K562 (cell line): ENCODE measurements at regions not wholly inside any gene's neighbourhood (a gene's known extent, or its start where the extent isn't known, plus 50 kb on each side); places are given as distances from the start of the nearest gene placed in this dataset.

Experiments
- ATAC-seq: fragments of 200-7000 bp; cut with Tn5 transposase; 3 replicates; pipeline ENCODE4 v1.9.1; 2020; ENCODE audit warnings: moderate library complexity
- BruUV-seq: library from RNA; stranded (reverse); fragments of 400-500 nt; replicated peaks from 2 replicates; lab custom pipeline; 2021; lab: Mats Ljungman, UMichigan
- CTCF ChIA-PET: fragments of 300-600 bp; formaldehyde crosslinking; extraction: SDS; loops from one replicate; lab custom pipeline; 2021; ENCODE audit warnings: low intra/inter-chr PET ratio; lab: Yijun Ruan, JAX
- POLR2A ChIA-PET: fragments of 300-600, 350-650 bp; sonication (Branson Sonifier 250); formaldehyde crosslinking; extraction: SDS; loops from one replicate; lab custom pipeline; 2021; ENCODE audit warnings: antibody characterized with exemption, inconsistent platforms; lab: Yijun Ruan, JAX
- DNase-seq, 4 experiments: peaks; one replicate each; pipeline versions ENCODE4 v3.0.0 to v3.0.0-alpha.2; 2011 to 2018; ENCODE audit warnings: low spot score in 3 of 4, mixed read lengths in 3 of 4; ENCODE audit errors: extremely low read depth in 1 of 4
- FAIRE-seq: peaks from 2 replicates; lab custom pipeline; 2011; peaks lifted over from hg19 to GRCh38; lab: Jason Lieb, UNC
- H2AFZ ChIP-seq: 2 replicates; pipeline ENCODE4 v1.6.0; 2011; ENCODE audit warnings: low read depth, low read length, control low read depth, inconsistent platforms
- H3K27ac ChIP-seq: fragments of 200-600 bp; 3 replicates; pipeline ENCODE4 v1.8.0; 2011; ENCODE audit warnings: low read depth, mild to moderate bottlenecking, control low read depth, inconsistent platforms, low read length, moderate library complexity, mixed read lengths; ENCODE audit errors: extremely low read depth
- H3K27me3 ChIP-seq, 2 experiments: fragments of 300-600 bp in 1 of 2; 2 replicates in 1 of 2; 3 replicates in 1 of 2; pipeline versions ENCODE4 v1.6.0 to v1.8.0; 2011; ENCODE audit warnings: inconsistent platforms in 2 of 2, low read length in 2 of 2, mild to moderate bottlenecking in 1 of 2, mixed read lengths in 1 of 2, moderate library complexity in 1 of 2; ENCODE audit not compliant: control insufficient read depth in 2 of 2, insufficient read depth in 2 of 2
- H3K36me3 ChIP-seq: fragments of 300-600 bp; 3 replicates; pipeline ENCODE4 v1.8.0; 2011; ENCODE audit warnings: mild to moderate bottlenecking, low read length, inconsistent platforms; ENCODE audit not compliant: control insufficient read depth, insufficient read depth
- H3K4me1 ChIP-seq, 2 experiments: fragments of 200-600 bp in 1 of 2; replicated peaks in 1 of 2; 2 replicates in 1 of 2; 3 replicates in 1 of 2; pipeline versions ENCODE4 v1.5.1 to v1.8.0; 2011; ENCODE audit warnings: inconsistent platforms in 2 of 2, low read length in 2 of 2, mild to moderate bottlenecking in 1 of 2, mixed read lengths in 1 of 2, moderate library complexity in 1 of 2; ENCODE audit not compliant: control insufficient read depth in 2 of 2, insufficient read depth in 2 of 2
- H3K4me2 ChIP-seq: 2 replicates; pipeline ENCODE4 v1.6.1; 2011; ENCODE audit warnings: low read length, control low read depth, inconsistent platforms, mixed read lengths; ENCODE audit not compliant: insufficient read depth
- H3K4me3 ChIP-seq: fragments of 200-600 bp; sonication (generic), shearing (Covaris generic); 2 replicates; pipeline ENCODE4 v1.5.1; 2016; ENCODE audit warnings: control low read depth, inconsistent platforms
- H3K79me2 ChIP-seq: fragments of 200-600 bp; 3 replicates; pipeline ENCODE4 v1.8.0; 2011; ENCODE audit warnings: low read length, inconsistent platforms; ENCODE audit not compliant: control insufficient read depth, insufficient read depth
- H3K9ac ChIP-seq, 2 experiments: 2 replicates each; pipeline versions ENCODE4 v1.6.0 to v1.6.1; 2011; ENCODE audit warnings: low read depth in 2 of 2, low read length in 2 of 2, control low read depth in 1 of 2, inconsistent platforms in 1 of 2, mild to moderate bottlenecking in 1 of 2, mixed read lengths in 1 of 2; ENCODE audit not compliant: insufficient read depth in 1 of 2
- H3K9me1 ChIP-seq: one replicate; pipeline ENCODE4 v1.6.0; 2011; ENCODE audit warnings: inconsistent platforms, mild to moderate bottlenecking, low read length, moderate library complexity; ENCODE audit not compliant: control insufficient read depth, insufficient read depth
- H3K9me3 ChIP-seq: replicated peaks from 2 replicates; pipeline ENCODE4 v1.5.1; 2011; ENCODE audit warnings: low read depth, low read length, inconsistent platforms; ENCODE audit not compliant: control insufficient read depth, insufficient read depth
- H4K20me1 ChIP-seq: replicated peaks from 2 replicates; pipeline ENCODE4 v1.6.1; 2011; ENCODE audit warnings: low read length, inconsistent platforms, mixed read lengths; ENCODE audit not compliant: control insufficient read depth, insufficient read depth
- BMI1 ChIP-seq: fragments of 150-350 bp; IDR thresholded peaks from 2 replicates; pipeline ENCODE4 v1.6.1; 2014; ENCODE audit warnings: low read length
- E4F1 ChIP-seq: fragments of 250-450 bp; sonication (Bioruptor Pico); IDR thresholded peaks from 2 replicates; pipeline ENCODE4 v1.5.0; 2021; ENCODE audit warnings: mild to moderate bottlenecking, borderline replicate concordance
- ILK ChIP-seq: fragments of 450-650 bp; IDR thresholded peaks from 2 replicates; pipeline ENCODE4 v1.6.1; 2016; ENCODE audit warnings: missing genetic modification characterization, low read depth, mild to moderate bottlenecking, missing compliant biosample characterization, moderate library complexity, borderline replicate concordance
- STAT5A ChIP-seq: IDR thresholded peaks from 2 replicates; pipeline ENCODE4 v1.6.1; 2012; ENCODE audit warnings: low read length, inconsistent platforms, borderline replicate concordance
- ZNF766 ChIP-seq: fragments of 200-800 bp; sonication (Bioruptor generic); conservative IDR thresholded peaks from 2 replicates; pipeline ENCODE4 v1.6.1; 2016; ENCODE audit warnings: missing genetic modification characterization, missing compliant biosample characterization
- WGBS: fragments of 100-300 bp; shearing (Covaris generic); methylation state at CpG from one replicate; pipeline ENCODE4 v1.1.6; 2016; ENCODE audit warnings: low coverage, mixed read lengths; ENCODE audit not compliant: insufficient coverage; ENCODE audit errors: missing lambda C conversion rate; 5-methylcytosine and 5-hydroxymethylcytosine counted together
- in situ Hi-C: fragments of 300-500 bp; cut with MboI; formaldehyde crosslinking; loops from 4 replicates; pipeline ENCODE4 v1.15.0; 2018; ENCODE audit warnings: inconsistent platforms, mixed read lengths
- intact Hi-C: fragments of 100-400 bp; cut with micrococcal nuclease; formaldehyde crosslinking; loops from 2 replicates; pipeline ENCODE4 v1.14.2; 2022
- TF ChIP-seq, protein P1 (sequence below): fragments of 250-450 bp; sonication (Bioruptor Pico); IDR thresholded peaks from 2 replicates; pipeline ENCODE4 v1.8.0; 2021; ENCODE audit warnings: moderate library complexity, mild to moderate bottlenecking, inconsistent platforms
- TF ChIP-seq, protein P2 (sequence below), 2 experiments: IDR thresholded peaks in 1 of 2; conservative IDR thresholded peaks in 1 of 2; 2 replicates each; pipeline ENCODE4 v1.6.1; 2016; ENCODE audit warnings: low read depth in 2 of 2, mild to moderate bottlenecking in 1 of 2, missing compliant biosample characterization in 1 of 2, missing genetic modification characterization in 1 of 2, moderate library complexity in 1 of 2

DNA sequence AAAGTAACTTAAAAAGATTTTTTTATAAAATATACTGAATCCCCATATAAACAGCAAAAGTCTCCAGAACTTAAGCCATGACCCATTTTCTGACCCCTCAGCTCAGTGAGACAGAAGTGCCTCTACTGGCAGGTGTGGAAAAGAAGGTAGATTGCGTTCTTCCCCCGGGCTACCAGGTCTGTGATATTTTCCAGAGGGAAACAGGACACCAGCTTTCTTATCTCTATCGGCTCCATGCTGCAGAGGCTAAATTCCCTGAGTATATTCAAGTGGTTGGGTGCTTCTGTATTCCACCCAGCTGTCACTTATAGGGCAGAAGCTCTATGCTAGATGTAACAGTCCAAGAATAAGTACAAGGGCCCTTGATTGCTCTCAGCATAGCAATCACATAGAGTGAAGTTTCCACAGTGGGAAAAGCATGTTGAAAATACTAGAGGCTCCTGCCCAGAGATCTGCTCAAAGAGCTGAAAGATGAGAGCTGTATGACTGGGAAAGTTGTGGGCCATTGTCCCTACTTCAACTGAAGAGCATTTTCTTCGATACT lies 687.3 kb downstream of the CDH11 start:
- no peak for FAIRE-seq
- BruUV-seq: no TSS peak
- Histone ChIP-seq H3K9ac (no peak overlapping the region), H3K4me3 (no peak overlapping the region), H3K4me1 (no peaks in the 10 kb centered on the region), H3K9me1 (no peaks in the 10 kb centered on the region), H3K27me3 (no peaks in the 10 kb centered on the region), H4K20me1 (no peaks in the 10 kb centered on the region), H3K36me3 (no peaks in the 10 kb centered on the region), H3K4me2 (no peak overlapping the region), H3K79me2 (no peaks in the 10 kb centered on the region), H3K27ac (no peak overlapping the region), H2AFZ (no peak overlapping the region), H3K9me3 (no peaks in the 10 kb centered on the region)
- 0% methylated on average over 4 of the region's 4 CpGs for WGBS
- ChIA-PET POLR2A (no interaction called here), CTCF (no interaction called here)
- intact Hi-C loops: no loop called here
- TF ChIP-seq BMI1: no peak
- TF ChIP-seq ZNF766 (CRISPR knock-in tag): no peak
- no peak for TF ChIP-seq E4F1
- TF ChIP-seq, protein P1, sequence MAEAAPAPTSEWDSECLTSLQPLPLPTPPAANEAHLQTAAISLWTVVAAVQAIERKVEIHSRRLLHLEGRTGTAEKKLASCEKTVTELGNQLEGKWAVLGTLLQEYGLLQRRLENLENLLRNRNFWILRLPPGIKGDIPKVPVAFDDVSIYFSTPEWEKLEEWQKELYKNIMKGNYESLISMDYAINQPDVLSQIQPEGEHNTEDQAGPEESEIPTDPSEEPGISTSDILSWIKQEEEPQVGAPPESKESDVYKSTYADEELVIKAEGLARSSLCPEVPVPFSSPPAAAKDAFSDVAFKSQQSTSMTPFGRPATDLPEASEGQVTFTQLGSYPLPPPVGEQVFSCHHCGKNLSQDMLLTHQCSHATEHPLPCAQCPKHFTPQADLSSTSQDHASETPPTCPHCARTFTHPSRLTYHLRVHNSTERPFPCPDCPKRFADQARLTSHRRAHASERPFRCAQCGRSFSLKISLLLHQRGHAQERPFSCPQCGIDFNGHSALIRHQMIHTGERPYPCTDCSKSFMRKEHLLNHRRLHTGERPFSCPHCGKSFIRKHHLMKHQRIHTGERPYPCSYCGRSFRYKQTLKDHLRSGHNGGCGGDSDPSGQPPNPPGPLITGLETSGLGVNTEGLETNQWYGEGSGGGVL: no peak
- TF ChIP-seq, protein P2, sequence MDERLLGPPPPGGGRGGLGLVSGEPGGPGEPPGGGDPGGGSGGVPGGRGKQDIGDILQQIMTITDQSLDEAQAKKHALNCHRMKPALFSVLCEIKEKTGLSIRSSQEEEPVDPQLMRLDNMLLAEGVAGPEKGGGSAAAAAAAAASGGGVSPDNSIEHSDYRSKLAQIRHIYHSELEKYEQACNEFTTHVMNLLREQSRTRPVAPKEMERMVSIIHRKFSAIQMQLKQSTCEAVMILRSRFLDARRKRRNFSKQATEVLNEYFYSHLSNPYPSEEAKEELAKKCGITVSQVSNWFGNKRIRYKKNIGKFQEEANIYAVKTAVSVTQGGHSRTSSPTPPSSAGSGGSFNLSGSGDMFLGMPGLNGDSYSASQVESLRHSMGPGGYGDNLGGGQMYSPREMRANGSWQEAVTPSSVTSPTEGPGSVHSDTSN (CRISPR knock-in tag; IDR thresholded peaks at IDR 0.05; ENCODE audit: low read depth): no peak
- TF ChIP-seq, protein P2 (tag; conservative IDR thresholded peaks at IDR 0.05; ENCODE audit: low read depth): no peak
- no peak for TF ChIP-seq STAT5A
- no peak for TF ChIP-seq ILK
- no peak for DNase-seq
- no peak for ATAC-seq
- in situ Hi-C loops: no loop called here
